GM23338 (cell line): ENCODE measurements at regions not wholly inside any gene's neighbourhood (a gene's known extent, or its start where the extent isn't known, plus 50 kb on each side); places are given as distances from the start of the nearest gene placed in this dataset.

Experiments
- ATAC-seq: fragments of 200-7000 bp; cut with Tn5 transposase; 3 replicates; pipeline ENCODE4 v1.9.1; 2020
- DNase-seq: peaks from one replicate; pipeline ENCODE4 v3.0.0-alpha.2; 2015; ENCODE audit warnings: low spot score
- H2AFZ ChIP-seq: fragments of 200-600 bp; sonication (generic); 2 replicates; pipeline ENCODE4 v1.8.0; 2016; ENCODE audit warnings: antibody characterized with exemption, mild to moderate bottlenecking, moderate library complexity
- H3F3A ChIP-seq: fragments of 200-600 bp; sonication (generic); replicated peaks from 2 replicates; pipeline ENCODE4 v1.8.0; 2017; ENCODE audit warnings: antibody characterized with exemption, mixed run types, low read depth
- H3K27ac ChIP-seq: fragments of 200-600 bp; sonication (generic); 2 replicates; pipeline ENCODE4 v1.6.1; 2016; ENCODE audit warnings: low read depth
- H3K27me3 ChIP-seq: fragments of 200-600 bp; sonication (generic); 2 replicates; pipeline ENCODE4 v1.8.0; 2016; ENCODE audit warnings: mild to moderate bottlenecking, mixed run types, moderate library complexity; ENCODE audit not compliant: insufficient read depth
- H3K36me3 ChIP-seq: fragments of 200-600 bp; sonication (generic); 2 replicates; pipeline ENCODE4 v1.8.0; 2016; ENCODE audit warnings: mild to moderate bottlenecking; ENCODE audit not compliant: insufficient read depth
- H3K4me1 ChIP-seq: fragments of 200-600 bp; sonication (generic); 2 replicates; pipeline ENCODE4 v1.8.0; 2016; ENCODE audit warnings: mild to moderate bottlenecking, moderate library complexity; ENCODE audit not compliant: insufficient read depth
- H3K4me2 ChIP-seq: fragments of 200-600 bp; sonication (generic); 2 replicates; pipeline ENCODE4 v1.7.1; 2017; ENCODE audit warnings: mixed run types
- H3K4me3 ChIP-seq: fragments of 200-600 bp; sonication (generic); 2 replicates; pipeline ENCODE4 v1.6.1; 2016; ENCODE audit warnings: mixed run types
- H3K79me2 ChIP-seq: fragments of 200-600 bp; sonication (generic); replicated peaks from 2 replicates; pipeline ENCODE4 v1.8.0; 2017; ENCODE audit warnings: mild to moderate bottlenecking; ENCODE audit not compliant: insufficient read depth
- H3K9me2 ChIP-seq: fragments of 200-600 bp; sonication (generic); 2 replicates; pipeline ENCODE4 v1.8.0; 2017; ENCODE audit not compliant: insufficient read depth
- H4K20me1 ChIP-seq: fragments of 200-600 bp; sonication (generic); replicated peaks from 2 replicates; pipeline ENCODE4 v1.8.0; 2017; ENCODE audit warnings: mild to moderate bottlenecking; ENCODE audit not compliant: insufficient read depth
- H3K27ac Mint-ChIP-seq: 2 replicates; pipeline ENCODE4 v1.8.0; 2020; ENCODE audit warnings: inconsistent platforms, mild to moderate bottlenecking, moderate library complexity, mixed read lengths
- H3K27me3 Mint-ChIP-seq: 3 replicates; pipeline ENCODE4 v1.8.0; 2022; ENCODE audit warnings: low read depth, mild to moderate bottlenecking, moderate library complexity, mixed read lengths, inconsistent platforms; ENCODE audit not compliant: insufficient read depth, poor library complexity
- H3K36me3 Mint-ChIP-seq: 3 replicates; pipeline ENCODE4 v1.8.0; 2021; ENCODE audit warnings: low read depth, mild to moderate bottlenecking, inconsistent platforms, moderate library complexity, mixed read lengths
- H3K4me1 Mint-ChIP-seq: 3 replicates; pipeline ENCODE4 v1.8.0; 2020; ENCODE audit warnings: mild to moderate bottlenecking, inconsistent platforms, mixed read lengths
- H3K4me3 Mint-ChIP-seq: 3 replicates; pipeline ENCODE4 v1.8.0; 2021; ENCODE audit warnings: moderate library complexity, mild to moderate bottlenecking, inconsistent platforms, mixed read lengths
- H3K9me3 Mint-ChIP-seq: 3 replicates; pipeline ENCODE4 v1.8.0; 2020; ENCODE audit warnings: moderate library complexity, mild to moderate bottlenecking, inconsistent platforms, mixed read lengths
- CREB1 ChIP-seq: fragments of 250-450 bp; sonication (Bioruptor Pico); IDR thresholded peaks from 2 replicates; pipeline ENCODE4 v1.5.0; 2020; ENCODE audit warnings: low read depth, mild to moderate bottlenecking, moderate library complexity
- EZH2 ChIP-seq: fragments of 200-600 bp; sonication (generic); IDR thresholded peaks from one replicate; pipeline ENCODE4 v1.8.0; 2017; ENCODE audit warnings: antibody characterized with exemption, mild to moderate bottlenecking, low read depth; ENCODE audit not compliant: unreplicated experiment
- EZH2phosphoT487 ChIP-seq: fragments of 200-600 bp; sonication (generic); IDR thresholded peaks from one replicate; pipeline ENCODE4 v1.8.1; 2018; ENCODE audit warnings: antibody characterized with exemption; ENCODE audit not compliant: unreplicated experiment
- JUNB ChIP-seq: IDR thresholded peaks from one replicate; pipeline ENCODE4 v1.6.1; 2016; ENCODE audit warnings: antibody characterized with exemption; ENCODE audit not compliant: unreplicated experiment
- NANOG ChIP-seq: IDR thresholded peaks from 2 replicates; pipeline ENCODE4 v1.6.1; 2016; ENCODE audit warnings: antibody characterized with exemption, borderline replicate concordance
- STAT1 ChIP-seq: IDR thresholded peaks from one replicate; pipeline ENCODE4 v1.6.1; 2016; ENCODE audit warnings: antibody characterized with exemption; ENCODE audit not compliant: unreplicated experiment
- ZNF114 ChIP-seq: fragments of 250-450 bp; sonication (Bioruptor Pico); IDR thresholded peaks from 2 replicates; pipeline ENCODE4 v1.5.0; 2020; ENCODE audit warnings: mild to moderate bottlenecking, moderate library complexity
- ZNF331 ChIP-seq: fragments of 250-450 bp; sonication (Bioruptor Pico); IDR thresholded peaks from 2 replicates; pipeline ENCODE4 v1.5.0; 2020; ENCODE audit warnings: low read depth, mild to moderate bottlenecking, moderate library complexity
- TF ChIP-seq, protein P1 (sequence below): fragments of 250-450 bp; sonication (Bioruptor Pico); IDR thresholded peaks from 2 replicates; pipeline ENCODE4 v1.5.0; 2020; ENCODE audit warnings: mild to moderate bottlenecking, moderate library complexity
- TF ChIP-seq, protein P2 (sequence below), 2 experiments: fragments of 200-600 bp in 1 of 2; sonication (generic) in 1 of 2; conservative IDR thresholded peaks; 2 replicates each; pipeline versions ENCODE4 v1.5.1 to v1.6.1; 2016 to 2017; ENCODE audit warnings: antibody characterized with exemption in 2 of 2, low read depth in 2 of 2, mild to moderate bottlenecking in 2 of 2, moderate library complexity in 1 of 2
- TF ChIP-seq, protein P3 (sequence below): IDR thresholded peaks from 2 replicates; pipeline ENCODE4 v1.6.1; 2016; ENCODE audit warnings: antibody characterized with exemption

DNA sequence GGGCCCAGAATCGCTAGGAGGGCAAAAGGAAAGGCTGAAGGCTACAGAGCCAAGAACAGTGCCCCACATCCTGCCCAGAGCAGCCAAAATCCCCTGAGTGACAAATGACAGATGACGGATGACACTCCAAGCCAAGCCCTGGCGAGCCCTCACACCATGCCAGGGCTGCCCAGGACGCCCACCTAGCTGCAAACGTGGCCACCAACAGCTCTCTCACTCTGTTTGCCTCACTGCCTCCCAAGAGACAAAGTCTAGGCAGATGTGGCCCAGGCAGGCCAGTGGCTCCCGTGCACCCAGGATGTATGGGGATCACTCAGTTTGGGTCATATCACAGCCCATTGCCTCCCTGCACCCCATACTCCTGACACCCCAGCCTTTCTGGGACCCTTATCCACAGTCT is 270.1 kb upstream of the NSMCE3 start:
- no peaks in the 10 kb centered on the region for H3F3A ChIP-seq
- Mint-ChIP-seq H3K9me3 (no peaks in the 10 kb centered on the region), H3K27me3 (peaks cover 6% of the 10 kb centered on the region)

DNA sequence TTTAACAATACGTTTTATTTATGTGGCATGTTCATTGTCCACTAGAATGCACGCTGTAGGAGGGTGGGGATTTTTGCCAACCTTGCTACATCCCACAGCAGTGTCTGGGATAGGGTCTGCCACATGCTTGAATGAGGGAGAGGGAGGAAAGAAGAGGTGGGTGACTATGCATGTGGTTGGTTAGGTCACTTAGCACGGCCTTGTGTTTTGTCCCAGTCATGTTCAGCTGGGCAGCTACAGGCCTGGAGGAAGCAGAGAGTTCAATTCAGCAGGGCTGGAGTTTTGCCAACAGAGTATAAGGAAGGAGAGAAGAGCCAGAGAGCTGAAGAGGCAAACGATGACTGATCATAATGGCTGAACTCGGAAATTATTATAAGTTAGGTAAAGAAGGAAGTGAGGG is 268.4 kb upstream of the NSMCE3 start:
- Histone ChIP-seq H3K9me2 (peaks cover 3% of the 10 kb centered on the region; the same call in 1 of the 2 replicates), H3K36me3 (no peaks in the 10 kb centered on the region), H2AFZ (no peak overlapping the region), H3K4me3 (no peak overlapping the region), H3K79me2 (no peaks in the 10 kb centered on the region; the same call in 1 of the 2 replicates), H4K20me1 (no peaks in the 10 kb centered on the region), H3F3A (no peaks in the 10 kb centered on the region), H3K4me1 (peaks cover 16% of the 10 kb centered on the region), H3K27ac (no peak overlapping the region), H3K27me3 (no peaks in the 10 kb centered on the region), H3K4me2 (no peak overlapping the region)
- peaks cover 6% of the 10 kb centered on the region for H3K27me3 Mint-ChIP-seq
- 0 out of 2 replicates have a peak overlapping the region, but pooled peaks have one; percentile 8 for H3K27ac Mint-ChIP-seq
- peaks cover 38% of the 10 kb centered on the region for H3K4me1 Mint-ChIP-seq
- no peaks in the 10 kb centered on the region for H3K36me3 Mint-ChIP-seq
- no peaks in the 10 kb centered on the region for H3K9me3 Mint-ChIP-seq
- no peak overlapping the region for H3K4me3 Mint-ChIP-seq
- ATAC-seq = no peak
- DNase-seq = no peak
- TF ChIP-seq STAT1 = no peak
- TF ChIP-seq ZNF331 (CRISPR knock-in tag) = no peak
- no peak for TF ChIP-seq EZH2
- TF ChIP-seq, protein P1, sequence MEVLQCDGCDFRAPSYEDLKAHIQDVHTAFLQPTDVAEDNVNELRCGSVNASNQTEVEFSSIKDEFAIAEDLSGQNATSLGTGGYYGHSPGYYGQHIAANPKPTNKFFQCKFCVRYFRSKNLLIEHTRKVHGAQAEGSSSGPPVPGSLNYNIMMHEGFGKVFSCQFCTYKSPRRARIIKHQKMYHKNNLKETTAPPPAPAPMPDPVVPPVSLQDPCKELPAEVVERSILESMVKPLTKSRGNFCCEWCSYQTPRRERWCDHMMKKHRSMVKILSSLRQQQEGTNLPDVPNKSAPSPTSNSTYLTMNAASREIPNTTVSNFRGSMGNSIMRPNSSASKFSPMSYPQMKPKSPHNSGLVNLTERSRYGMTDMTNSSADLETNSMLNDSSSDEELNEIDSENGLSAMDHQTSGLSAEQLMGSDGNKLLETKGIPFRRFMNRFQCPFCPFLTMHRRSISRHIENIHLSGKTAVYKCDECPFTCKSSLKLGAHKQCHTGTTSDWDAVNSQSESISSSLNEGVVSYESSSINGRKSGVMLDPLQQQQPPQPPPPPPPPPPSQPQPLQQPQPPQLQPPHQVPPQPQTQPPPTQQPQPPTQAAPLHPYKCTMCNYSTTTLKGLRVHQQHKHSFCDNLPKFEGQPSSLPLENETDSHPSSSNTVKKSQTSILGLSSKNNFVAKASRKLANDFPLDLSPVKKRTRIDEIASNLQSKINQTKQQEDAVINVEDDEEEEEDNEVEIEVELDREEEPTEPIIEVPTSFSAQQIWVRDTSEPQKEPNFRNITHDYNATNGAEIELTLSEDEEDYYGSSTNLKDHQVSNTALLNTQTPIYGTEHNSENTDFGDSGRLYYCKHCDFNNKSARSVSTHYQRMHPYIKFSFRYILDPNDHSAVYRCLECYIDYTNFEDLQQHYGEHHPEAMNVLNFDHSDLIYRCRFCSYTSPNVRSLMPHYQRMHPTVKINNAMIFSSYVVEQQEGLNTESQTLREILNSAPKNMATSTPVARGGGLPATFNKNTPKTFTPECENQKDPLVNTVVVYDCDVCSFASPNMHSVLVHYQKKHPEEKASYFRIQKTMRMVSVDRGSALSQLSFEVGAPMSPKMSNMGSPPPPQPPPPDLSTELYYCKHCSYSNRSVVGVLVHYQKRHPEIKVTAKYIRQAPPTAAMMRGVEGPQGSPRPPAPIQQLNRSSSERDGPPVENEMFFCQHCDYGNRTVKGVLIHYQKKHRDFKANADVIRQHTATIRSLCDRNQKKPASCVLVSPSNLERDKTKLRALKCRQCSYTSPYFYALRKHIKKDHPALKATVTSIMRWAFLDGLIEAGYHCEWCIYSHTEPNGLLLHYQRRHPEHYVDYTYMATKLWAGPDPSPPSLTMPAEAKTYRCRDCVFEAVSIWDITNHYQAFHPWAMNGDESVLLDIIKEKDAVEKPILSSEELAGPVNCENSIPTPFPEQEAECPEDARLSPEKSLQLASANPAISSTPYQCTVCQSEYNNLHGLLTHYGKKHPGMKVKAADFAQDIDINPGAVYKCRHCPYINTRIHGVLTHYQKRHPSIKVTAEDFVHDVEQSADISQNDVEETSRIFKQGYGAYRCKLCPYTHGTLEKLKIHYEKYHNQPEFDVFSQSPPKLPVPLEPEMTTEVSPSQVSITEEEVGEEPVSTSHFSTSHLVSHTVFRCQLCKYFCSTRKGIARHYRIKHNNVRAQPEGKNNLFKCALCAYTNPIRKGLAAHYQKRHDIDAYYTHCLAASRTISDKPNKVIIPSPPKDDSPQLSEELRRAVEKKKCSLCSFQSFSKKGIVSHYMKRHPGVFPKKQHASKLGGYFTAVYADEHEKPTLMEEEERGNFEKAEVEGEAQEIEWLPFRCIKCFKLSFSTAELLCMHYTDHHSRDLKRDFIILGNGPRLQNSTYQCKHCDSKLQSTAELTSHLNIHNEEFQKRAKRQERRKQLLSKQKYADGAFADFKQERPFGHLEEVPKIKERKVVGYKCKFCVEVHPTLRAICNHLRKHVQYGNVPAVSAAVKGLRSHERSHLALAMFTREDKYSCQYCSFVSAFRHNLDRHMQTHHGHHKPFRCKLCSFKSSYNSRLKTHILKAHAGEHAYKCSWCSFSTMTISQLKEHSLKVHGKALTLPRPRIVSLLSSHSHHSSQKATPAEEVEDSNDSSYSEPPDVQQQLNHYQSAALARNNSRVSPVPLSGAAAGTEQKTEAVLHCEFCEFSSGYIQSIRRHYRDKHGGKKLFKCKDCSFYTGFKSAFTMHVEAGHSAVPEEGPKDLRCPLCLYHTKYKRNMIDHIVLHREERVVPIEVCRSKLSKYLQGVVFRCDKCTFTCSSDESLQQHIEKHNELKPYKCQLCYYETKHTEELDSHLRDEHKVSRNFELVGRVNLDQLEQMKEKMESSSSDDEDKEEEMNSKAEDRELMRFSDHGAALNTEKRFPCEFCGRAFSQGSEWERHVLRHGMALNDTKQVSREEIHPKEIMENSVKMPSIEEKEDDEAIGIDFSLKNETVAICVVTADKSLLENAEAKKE (CRISPR knock-in tag) = no peak
- TF ChIP-seq CREB1 (CRISPR knock-in tag) = no peak
- TF ChIP-seq ZNF114 (CRISPR knock-in tag) = no peak
- TF ChIP-seq, protein P2, sequence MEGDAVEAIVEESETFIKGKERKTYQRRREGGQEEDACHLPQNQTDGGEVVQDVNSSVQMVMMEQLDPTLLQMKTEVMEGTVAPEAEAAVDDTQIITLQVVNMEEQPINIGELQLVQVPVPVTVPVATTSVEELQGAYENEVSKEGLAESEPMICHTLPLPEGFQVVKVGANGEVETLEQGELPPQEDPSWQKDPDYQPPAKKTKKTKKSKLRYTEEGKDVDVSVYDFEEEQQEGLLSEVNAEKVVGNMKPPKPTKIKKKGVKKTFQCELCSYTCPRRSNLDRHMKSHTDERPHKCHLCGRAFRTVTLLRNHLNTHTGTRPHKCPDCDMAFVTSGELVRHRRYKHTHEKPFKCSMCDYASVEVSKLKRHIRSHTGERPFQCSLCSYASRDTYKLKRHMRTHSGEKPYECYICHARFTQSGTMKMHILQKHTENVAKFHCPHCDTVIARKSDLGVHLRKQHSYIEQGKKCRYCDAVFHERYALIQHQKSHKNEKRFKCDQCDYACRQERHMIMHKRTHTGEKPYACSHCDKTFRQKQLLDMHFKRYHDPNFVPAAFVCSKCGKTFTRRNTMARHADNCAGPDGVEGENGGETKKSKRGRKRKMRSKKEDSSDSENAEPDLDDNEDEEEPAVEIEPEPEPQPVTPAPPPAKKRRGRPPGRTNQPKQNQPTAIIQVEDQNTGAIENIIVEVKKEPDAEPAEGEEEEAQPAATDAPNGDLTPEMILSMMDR (conservative IDR thresholded peaks at IDR 0.05; ENCODE audit: low read depth in 2 of 2) = no peak

More for the DNA sequence above, 270.1 kb upstream of the NSMCE3 start:
- Histone ChIP-seq H3K9me2 (peaks cover 3% of the 10 kb centered on the region; the same call in 1 of the 2 replicates), H2AFZ (no peak overlapping the region), H4K20me1 (no peaks in the 10 kb centered on the region), H3K27ac (no peak overlapping the region), H3K4me2 (no peak overlapping the region), H3K79me2 (no peaks in the 10 kb centered on the region), H3K4me3 (no peak overlapping the region), H3K27me3 (no peaks in the 10 kb centered on the region), H3K4me1 (no peaks in the 10 kb centered on the region), H3K36me3 (no peaks in the 10 kb centered on the region)
- Mint-ChIP-seq H3K27ac (no peak overlapping the region), H3K36me3 (no peaks in the 10 kb centered on the region), H3K4me3 (no peak overlapping the region), H3K4me1 (peaks cover 25% of the 10 kb centered on the region)
- TF ChIP-seq ZNF331 (CRISPR knock-in tag) = no peak
- TF ChIP-seq JUNB = no peak
- no peak for TF ChIP-seq ZNF114 (CRISPR knock-in tag)
- TF ChIP-seq, protein P3, sequence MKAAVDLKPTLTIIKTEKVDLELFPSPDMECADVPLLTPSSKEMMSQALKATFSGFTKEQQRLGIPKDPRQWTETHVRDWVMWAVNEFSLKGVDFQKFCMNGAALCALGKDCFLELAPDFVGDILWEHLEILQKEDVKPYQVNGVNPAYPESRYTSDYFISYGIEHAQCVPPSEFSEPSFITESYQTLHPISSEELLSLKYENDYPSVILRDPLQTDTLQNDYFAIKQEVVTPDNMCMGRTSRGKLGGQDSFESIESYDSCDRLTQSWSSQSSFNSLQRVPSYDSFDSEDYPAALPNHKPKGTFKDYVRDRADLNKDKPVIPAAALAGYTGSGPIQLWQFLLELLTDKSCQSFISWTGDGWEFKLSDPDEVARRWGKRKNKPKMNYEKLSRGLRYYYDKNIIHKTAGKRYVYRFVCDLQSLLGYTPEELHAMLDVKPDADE = no peak
- no peak for TF ChIP-seq CREB1 (CRISPR knock-in tag)
- no peak for TF ChIP-seq EZH2
- TF ChIP-seq NANOG = no peak
- TF ChIP-seq EZH2phosphoT487 = no peak
- DNase-seq = no peak
- ATAC-seq = no peak
